GM13976 (cell line): ENCODE measurements at regions not wholly inside any gene's neighbourhood (a gene's known extent, or its start where the extent isn't known, plus 50 kb on each side); places are given as distances from the start of the nearest gene placed in this dataset.

Source experiments
- DNase-seq: peaks from one replicate; pipeline ENCODE4 v3.0.0; 2012; ENCODE audit warnings: low spot score
- CTCF ChIP-seq: IDR thresholded peaks from 2 replicates; pipeline ENCODE4 v1.5.1; 2012; ENCODE audit warnings: borderline replicate concordance, mild to moderate bottlenecking; ENCODE audit not compliant: insufficient read depth; ENCODE audit errors: extremely low read depth, missing control alignments, control extremely low read depth
- in situ Hi-C: fragments of 300-500 bp; cut with MboI; formaldehyde crosslinking; loops from one replicate; pipeline ENCODE4 v1.12.0; 2022; ENCODE audit warnings: low sequenced_read_pairs, mixed read lengths, inconsistent platforms; ENCODE audit not compliant: unreplicated experiment

- in situ Hi-C loops, result no loop called here
- no peak for TF ChIP-seq CTCF
- DNase-seq, result no peak
These were observed 54.3 kb upstream of the CBLB start for GRCh38 chr3:105923140-105923539.

- DNase-seq, result no peak
- in situ Hi-C loops, result no loop called here
- no peak for TF ChIP-seq CTCF
These were observed 58.9 kb upstream of the CBLB start for GRCh38 chr3:105927741-105928140.

- no peak for TF ChIP-seq CTCF
- no peak for DNase-seq
- in situ Hi-C loops, result no loop called here
These were observed 61.9 kb upstream of the CBLB start for GRCh38 chr3:105930733-105931132.

GRCh38 chr3:105931500-105931899 lies 62.7 kb upstream of the CBLB start:
- in situ Hi-C loops, result no loop called here
- TF ChIP-seq CTCF, result no peak
- no peak for DNase-seq

GRCh38 chr3:105933871-105934270 lies 65.1 kb upstream of the CBLB start:
- no peak for DNase-seq
- in situ Hi-C loops, result no loop called here
- no peak for TF ChIP-seq CTCF

GRCh38 chr3:105938101-105938500 lies 69.3 kb upstream of the CBLB start:
- in situ Hi-C loops, result no loop called here
- no peak for DNase-seq
- TF ChIP-seq CTCF, result no peak

GRCh38 chr3:105938806-105939205 lies 70.0 kb upstream of the CBLB start:
- in situ Hi-C loops, result no loop called here
- DNase-seq, result no peak
- TF ChIP-seq CTCF, result no peak
